ENCODE measurements at regions not wholly inside any gene's neighbourhood (a gene's known extent, or its start where the extent isn't known, plus 50 kb on each side); places are given as distances from the start of the nearest gene placed in this dataset.

- Histone ChIP-seq H3K4me1 (replicated peaks) (peaks cover 25% of the 10 kb centered on the region), H3K27me3 (replicated peaks) (no peaks in the 10 kb centered on the region), H3K27ac (peak overlapping the region; percentile 61), H3K36me3 (no peaks in the 10 kb centered on the region), H3K4me3 (no peak overlapping the region), H3K9me3 (replicated peaks) (no peaks in the 10 kb centered on the region)
- DNase-seq (ENCODE audit: low read depth in 1 of 2, low spot score in 2 of 2), result no peak
Measured at GRCh38 chr12:105921872-105922669, 216.7 kb downstream of the NUAK1 start.

- Histone ChIP-seq H3K4me3 (no peak overlapping the region), H3K4me1 (replicated peaks) (peaks cover 23% of the 10 kb centered on the region), H3K27me3 (replicated peaks) (no peaks in the 10 kb centered on the region), H3K9me3 (replicated peaks) (no peaks in the 10 kb centered on the region), H3K36me3 (no peaks in the 10 kb centered on the region), H3K27ac (peak overlapping the region; percentile 61)
- peak; percentile 92 to 96 for DNase-seq (ENCODE audit: low read depth in 1 of 2, low spot score in 2 of 2)
Measured at GRCh38 chr12:105922670-105923102, 216.1 kb downstream of the NUAK1 start.

- peaks cover 23% of the 10 kb centered on the region for H3K4me1 ChIP-seq (replicated peaks)
- no peaks in the 10 kb centered on the region for H3K36me3 ChIP-seq
- DNase-seq (ENCODE audit: low read depth in 1 of 2, low spot score in 2 of 2), result no peak
- H3K27ac ChIP-seq, result no peak overlapping the region
- H3K9me3 ChIP-seq (replicated peaks), result no peaks in the 10 kb centered on the region
- H3K27me3 ChIP-seq (replicated peaks), result no peaks in the 10 kb centered on the region
- no peak overlapping the region for H3K4me3 ChIP-seq
Measured at GRCh38 chr12:105924526-105925208, 214.1 kb downstream of the NUAK1 start.

GRCh38 chr12:105927564-105927963 is 211.2 kb downstream of the NUAK1 start:
- DNase-seq (ENCODE audit: low read depth in 1 of 2, low spot score in 2 of 2), result no peak
- Histone ChIP-seq H3K27me3 (replicated peaks) (no peaks in the 10 kb centered on the region), H3K9me3 (replicated peaks) (no peaks in the 10 kb centered on the region), H3K4me1 (replicated peaks) (peaks cover 9% of the 10 kb centered on the region), H3K27ac (no peak overlapping the region), H3K4me3 (no peak overlapping the region), H3K36me3 (no peaks in the 10 kb centered on the region)

- no peak overlapping the region for H3K27ac ChIP-seq
- H3K36me3 ChIP-seq, result no peaks in the 10 kb centered on the region
- H3K9me3 ChIP-seq (replicated peaks), result no peaks in the 10 kb centered on the region
- peaks cover 7% of the 10 kb centered on the region for H3K4me1 ChIP-seq (replicated peaks)
- no peak overlapping the region for H3K4me3 ChIP-seq
- no peaks in the 10 kb centered on the region for H3K27me3 ChIP-seq (replicated peaks)
- no peak for DNase-seq (ENCODE audit: low read depth in 1 of 2, low spot score in 2 of 2)
Measured at GRCh38 chr12:105928436-105928835, 210.3 kb downstream of the NUAK1 start.

- no peak overlapping the region for H3K4me3 ChIP-seq
- H3K36me3 ChIP-seq, result no peaks in the 10 kb centered on the region
- no peak overlapping the region for H3K27ac ChIP-seq
- DNase-seq (ENCODE audit: low read depth in 1 of 2, low spot score in 2 of 2), result no peak
- H3K9me3 ChIP-seq (replicated peaks), result no peaks in the 10 kb centered on the region
- H3K27me3 ChIP-seq (replicated peaks), result no peaks in the 10 kb centered on the region
- H3K4me1 ChIP-seq (replicated peaks), result peaks cover 12% of the 10 kb centered on the region
Measured at GRCh38 chr12:105929192-105929591, 209.6 kb downstream of the NUAK1 start.

GRCh38 chr12:105930557-105931503 is 207.9 kb downstream of the NUAK1 start:
- no peak overlapping the region for H3K27ac ChIP-seq
- no peak overlapping the region for H3K4me3 ChIP-seq
- peaks cover 27% of the 10 kb centered on the region for H3K4me1 ChIP-seq (replicated peaks)
- H3K27me3 ChIP-seq (replicated peaks), result no peaks in the 10 kb centered on the region
- H3K9me3 ChIP-seq (replicated peaks), result no peaks in the 10 kb centered on the region
- no peak for DNase-seq (ENCODE audit: low read depth in 1 of 2, low spot score in 2 of 2)
- H3K36me3 ChIP-seq, result no peaks in the 10 kb centered on the region

- Histone ChIP-seq H3K27me3 (replicated peaks) (no peaks in the 10 kb centered on the region), H3K9me3 (replicated peaks) (no peaks in the 10 kb centered on the region), H3K36me3 (no peaks in the 10 kb centered on the region), H3K4me3 (no peak overlapping the region), H3K4me1 (replicated peaks) (peaks cover 38% of the 10 kb centered on the region), H3K27ac (no peak overlapping the region)
- DNase-seq (ENCODE audit: low read depth in 1 of 2, low spot score in 2 of 2), result no peak
Measured at GRCh38 chr12:105931762-105932570, 206.8 kb downstream of the NUAK1 start.

- Histone ChIP-seq H3K27me3 (replicated peaks) (no peaks in the 10 kb centered on the region), H3K36me3 (no peaks in the 10 kb centered on the region), H3K27ac (peak overlapping the region; percentile 83), H3K4me3 (no peak overlapping the region), H3K9me3 (replicated peaks) (no peaks in the 10 kb centered on the region), H3K4me1 (replicated peaks) (peaks cover 40% of the 10 kb centered on the region)
- DNase-seq (ENCODE audit: low read depth in 1 of 2, low spot score in 2 of 2), result peak; percentile 95 to 97
Measured at GRCh38 chr12:105933671-105934665, 204.8 kb downstream of the NUAK1 start.

GRCh38 chr12:105935106-105935505 is 203.6 kb downstream of the NUAK1 start:
- no peak overlapping the region for H3K4me3 ChIP-seq
- peak overlapping the region; percentile 59 for H3K27ac ChIP-seq
- peak; percentile 52 to 54 for DNase-seq (ENCODE audit: low read depth in 1 of 2, low spot score in 2 of 2)
- no peaks in the 10 kb centered on the region for H3K27me3 ChIP-seq (replicated peaks)
- H3K36me3 ChIP-seq, result no peaks in the 10 kb centered on the region
- H3K4me1 ChIP-seq (replicated peaks), result peaks cover 40% of the 10 kb centered on the region
- no peaks in the 10 kb centered on the region for H3K9me3 ChIP-seq (replicated peaks)

GRCh38 chr12:105935981-105936380 is 202.8 kb downstream of the NUAK1 start:
- peak in 1 of 2 experiments; percentile 33 for DNase-seq (ENCODE audit: low read depth in 1 of 2, low spot score in 2 of 2)
- Histone ChIP-seq H3K27ac (peak overlapping the region; percentile 59), H3K27me3 (replicated peaks) (no peaks in the 10 kb centered on the region)

GRCh38 chr12:105936496-105936895 is 202.3 kb downstream of the NUAK1 start:
- H3K4me1 ChIP-seq (replicated peaks), result peaks cover 40% of the 10 kb centered on the region
- no peak overlapping the region for H3K27ac ChIP-seq
- no peak overlapping the region for H3K4me3 ChIP-seq
- 0 out of 2 replicates have a peak, but pooled peaks cover 3% of the 10 kb centered on the region for H3K9me3 ChIP-seq (replicated peaks)
- DNase-seq (ENCODE audit: low read depth in 1 of 2, low spot score in 2 of 2), result no peak
- H3K36me3 ChIP-seq, result no peaks in the 10 kb centered on the region
- H3K27me3 ChIP-seq (replicated peaks), result no peaks in the 10 kb centered on the region

More at GRCh38 chr12:105935981-105936380, 202.8 kb downstream of the NUAK1 start:
- Histone ChIP-seq H3K4me3 (no peak overlapping the region), H3K9me3 (replicated peaks) (0 out of 2 replicates have a peak, but pooled peaks cover under 1% of the 10 kb centered on the region), H3K4me1 (replicated peaks) (peaks cover 40% of the 10 kb centered on the region), H3K36me3 (no peaks in the 10 kb centered on the region)

Data from SJSA1 (cell line).